ENCODE measurements at regions not wholly inside any gene's neighbourhood (a gene's known extent, or its start where the extent isn't known, plus 50 kb on each side); places are given as distances from the start of the nearest gene placed in this dataset.

DNA sequence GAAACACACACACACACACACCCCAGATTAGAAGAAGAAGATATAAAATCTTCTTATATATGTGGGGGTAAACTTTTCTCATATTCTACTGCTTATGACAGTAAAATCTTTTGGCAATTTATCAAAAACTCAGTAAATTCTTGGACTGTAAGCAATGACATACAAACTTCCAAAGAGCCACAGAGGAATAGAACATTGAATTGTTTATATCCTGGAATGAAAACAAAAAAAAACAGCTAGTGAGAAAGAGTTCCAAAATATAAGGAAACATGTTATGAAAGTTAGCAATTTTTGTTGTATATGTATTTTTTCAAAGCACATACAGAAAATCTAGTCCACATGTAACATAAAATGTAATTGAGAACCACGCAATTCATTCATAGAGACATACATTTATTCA is 764.9 kb downstream of the DSC3 start:
- BruUV-seq (replicated peaks) = no TSS peak
- H3K4me3 ChIP-seq = no peak overlapping the region
- POLR2A ChIA-PET = no interaction called here
- SMC1A ChIA-PET (ENCODE audit: uncharacterized antibody, unreplicated experiment) = interaction anchor here (4.6 kb wide), 1 partner anchor 402 kb away, joined by 37 read pairs; no protein-coding TSS in a partner anchor
- H3K9ac ChIP-seq (ENCODE audit: control insufficient read depth, insufficient read depth, low read length) = no peak overlapping the region
- no peaks in the 10 kb centered on the region for H3K36me3 ChIP-seq (ENCODE audit: control insufficient read depth in 2 of 2, insufficient read depth in 2 of 2, low read length in 1 of 2)
- H3K79me2 ChIP-seq (ENCODE audit: control insufficient read depth, insufficient read depth, low read length) = no peaks in the 10 kb centered on the region
- H3K27me3 ChIP-seq (replicated peaks in 1 of 2; ENCODE audit: control insufficient read depth in 2 of 2, insufficient read depth in 2 of 2, low read length in 1 of 2) = no peaks in the 10 kb centered on the region
- intact Hi-C loops (cut with micrococcal nuclease; ENCODE audit: unreplicated experiment) = no loop called here
- H2AFZ ChIP-seq (ENCODE audit: control insufficient read depth, low read depth, low read length) = no peak overlapping the region
- no peaks in the 10 kb centered on the region for H3K4me1 ChIP-seq (ENCODE audit: control insufficient read depth, insufficient read depth, low read length)
- H3K4me2 ChIP-seq (ENCODE audit: control insufficient read depth, insufficient read depth) = no peak overlapping the region
- DNase-seq (ENCODE audit: low read depth, low spot score) (no peak), ATAC-seq (no peak), FAIRE-seq (no peak)
- H3K27ac ChIP-seq (ENCODE audit: control insufficient read depth, insufficient read depth) = no peak overlapping the region
- H4K20me1 ChIP-seq (ENCODE audit: control insufficient read depth, insufficient read depth) = no peaks in the 10 kb centered on the region
- in situ Hi-C loops (cut with MboI) = loop anchor here (10.0 kb wide), 1 partner anchor 393 kb away; no protein-coding TSS in a partner anchor
- WGBS (ENCODE audit: insufficient coverage, insufficient replicate concordance, low lambda C conversion rate, missing lambda C conversion rate) = 0% methylated on average over 1 of the region's 1 CpG
- H3K9me3 ChIP-seq (replicated peaks; ENCODE audit: control insufficient read depth, insufficient read depth, low read length) = no peaks in the 10 kb centered on the region
- no peak for TF ChIP-seq POLR2A (IDR thresholded peaks at IDR 0.05; ENCODE audit: low read depth, low read length)
- TF ChIP-seq CHD2 (IDR thresholded peaks at IDR 0.05; ENCODE audit: borderline replicate concordance, low read depth, low read length) = no peak
- RAD21 ChIA-PET (ENCODE audit: unreplicated experiment) = no interaction called here
- CTCF ChIA-PET = interaction anchor here (1.6 to 7.1 kb wide), 2 partner anchors 10 to 402 kb away, joined by 5 to 74 read pairs; no protein-coding TSS in a partner anchor

DNA sequence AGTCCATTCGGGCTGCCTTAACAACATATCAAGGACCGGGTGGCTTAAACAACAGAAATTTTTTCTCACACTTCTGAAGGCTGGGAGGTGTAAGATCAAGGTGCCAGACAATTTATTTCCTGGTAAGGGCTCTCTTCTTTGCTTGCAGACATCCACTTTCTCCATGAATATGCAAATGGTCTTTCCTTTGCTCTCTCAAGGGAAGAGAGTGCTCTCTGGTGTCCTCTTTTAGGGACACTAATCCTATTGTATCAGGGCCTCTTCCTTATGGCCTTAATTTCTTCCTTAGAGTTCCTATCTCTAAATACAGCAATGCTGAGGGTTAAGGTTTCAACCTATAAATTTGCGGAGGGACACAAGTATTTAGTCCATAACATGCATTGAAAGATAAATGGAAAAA is 770.8 kb downstream of the DSC3 start:
- CTCF ChIA-PET = no interaction called here
- ATAC-seq = no peak
- in situ Hi-C loops (cut with MboI) = loop anchor here (10.0 kb wide), 1 partner anchor 387 kb away; no protein-coding TSS in a partner anchor
- no peaks in the 10 kb centered on the region for H3K36me3 ChIP-seq (ENCODE audit: control insufficient read depth in 2 of 2, insufficient read depth in 2 of 2, low read length in 1 of 2)
- no TSS peak for BruUV-seq (replicated peaks)
- 41% methylated on average over 3 of the region's 3 CpGs for WGBS (ENCODE audit: insufficient coverage, insufficient replicate concordance, low lambda C conversion rate, missing lambda C conversion rate)
- no peaks in the 10 kb centered on the region for H3K79me2 ChIP-seq (ENCODE audit: control insufficient read depth, insufficient read depth, low read length)
- no peaks in the 10 kb centered on the region for H3K27me3 ChIP-seq (replicated peaks in 1 of 2; ENCODE audit: control insufficient read depth in 2 of 2, insufficient read depth in 2 of 2, low read length in 1 of 2)
- POLR2A ChIA-PET = no interaction called here
- RAD21 ChIA-PET (ENCODE audit: unreplicated experiment) = no interaction called here
- DNase-seq (ENCODE audit: low read depth, low spot score) = no peak
- no peak overlapping the region for H3K4me2 ChIP-seq (ENCODE audit: control insufficient read depth, insufficient read depth)
- TF ChIP-seq SMAD5 (IDR thresholded peaks at IDR 0.05; ENCODE audit: low read depth) (no peak), ETV6 (conservative IDR thresholded peaks at IDR 0.05 in 1 of 2, IDR thresholded peaks at IDR 0.05 in 1 of 2; ENCODE audit: borderline replicate concordance in 1 of 2, low read depth in 1 of 2) (no peak), NRF1 (conservative IDR thresholded peaks at IDR 0.05; ENCODE audit: low read depth, low read length) (no peak), IRF4 (IDR thresholded peaks at IDR 0.05; ENCODE audit: low read depth, low read length) (no peak), YY1 (IDR thresholded peaks at IDR 0.05; ENCODE audit: low read depth, low read length) (no peak), CHD4 (IDR thresholded peaks at IDR 0.05) (no peak), RFX5 (IDR thresholded peaks at IDR 0.05; ENCODE audit: low read depth, low read length) (no peak)
- TF ChIP-seq, protein P1, sequence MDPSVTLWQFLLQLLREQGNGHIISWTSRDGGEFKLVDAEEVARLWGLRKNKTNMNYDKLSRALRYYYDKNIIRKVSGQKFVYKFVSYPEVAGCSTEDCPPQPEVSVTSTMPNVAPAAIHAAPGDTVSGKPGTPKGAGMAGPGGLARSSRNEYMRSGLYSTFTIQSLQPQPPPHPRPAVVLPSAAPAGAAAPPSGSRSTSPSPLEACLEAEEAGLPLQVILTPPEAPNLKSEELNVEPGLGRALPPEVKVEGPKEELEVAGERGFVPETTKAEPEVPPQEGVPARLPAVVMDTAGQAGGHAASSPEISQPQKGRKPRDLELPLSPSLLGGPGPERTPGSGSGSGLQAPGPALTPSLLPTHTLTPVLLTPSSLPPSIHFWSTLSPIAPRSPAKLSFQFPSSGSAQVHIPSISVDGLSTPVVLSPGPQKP (IDR thresholded peaks at IDR 0.05; ENCODE audit: low read depth, low read length) = no peak
- intact Hi-C loops (cut with micrococcal nuclease; ENCODE audit: unreplicated experiment) = no loop called here
- no peaks in the 10 kb centered on the region for H4K20me1 ChIP-seq (ENCODE audit: control insufficient read depth, insufficient read depth)
- no peak overlapping the region for H2AFZ ChIP-seq (ENCODE audit: control insufficient read depth, low read depth, low read length)
- no peak overlapping the region for H3K4me3 ChIP-seq
- H3K27ac ChIP-seq (ENCODE audit: control insufficient read depth, insufficient read depth) = no peak overlapping the region
- no peak for FAIRE-seq
- no peak overlapping the region for H3K9ac ChIP-seq (ENCODE audit: control insufficient read depth, insufficient read depth, low read length)
- no peaks in the 10 kb centered on the region for H3K9me3 ChIP-seq (replicated peaks; ENCODE audit: control insufficient read depth, insufficient read depth, low read length)
- SMC1A ChIA-PET (ENCODE audit: uncharacterized antibody, unreplicated experiment) = no interaction called here
- no peaks in the 10 kb centered on the region for H3K4me1 ChIP-seq (ENCODE audit: control insufficient read depth, insufficient read depth, low read length)
